ENCODE measurements at regions not wholly inside any gene's neighbourhood (a gene's known extent, or its start where the extent isn't known, plus 50 kb on each side); places are given as distances from the start of the nearest gene placed in this dataset.

GRCh38 chr12:39124768-39125167 is 219.4 kb upstream of the CPNE8 start:
- DNase-seq: no peak

GRCh38 chr12:39123580-39124253 is 218.3 kb upstream of the CPNE8 start:
- no peak for DNase-seq

- no peak for DNase-seq
These were observed 217.3 kb upstream of the CPNE8 start for GRCh38 chr12:39122562-39123204.

GRCh38 chr12:39116861-39117260 is 211.5 kb upstream of the CPNE8 start:
- no peak for DNase-seq

- no peak for DNase-seq
These were observed 206.7 kb upstream of the CPNE8 start for GRCh38 chr12:39112064-39112463.

GRCh38 chr12:39105111-39105510 is 199.7 kb upstream of the CPNE8 start:
- no peak for DNase-seq

GRCh38 chr12:39103552-39104165 is 198.3 kb upstream of the CPNE8 start:
- peak in 1 of 2 donors; percentile 60 for DNase-seq

- peak in 1 of 2 donors; percentile 3 for DNase-seq
These were observed 197.3 kb upstream of the CPNE8 start for GRCh38 chr12:39102474-39103209.

- DNase-seq: no peak
These were observed 190.4 kb upstream of the CPNE8 start for GRCh38 chr12:39095636-39096330.

GRCh38 chr12:39081910-39082309 is 176.5 kb upstream of the CPNE8 start:
- DNase-seq: no peak

GRCh38 chr12:39077226-39077625 is 171.8 kb upstream of the CPNE8 start:
- no peak for DNase-seq

GRCh38 chr12:39074063-39074462 is 168.7 kb upstream of the CPNE8 start:
- DNase-seq: no peak

GRCh38 chr12:39072658-39073057 is 167.3 kb upstream of the CPNE8 start:
- no peak for DNase-seq

GRCh38 chr12:39071611-39072010 is 166.2 kb upstream of the CPNE8 start:
- DNase-seq: no peak

- DNase-seq: no peak
These were observed 165.4 kb upstream of the CPNE8 start for GRCh38 chr12:39070775-39071174.

GRCh38 chr12:39065455-39065854 is 160.1 kb upstream of the CPNE8 start:
- no peak for DNase-seq

GRCh38 chr12:39064708-39065107 is 159.3 kb upstream of the CPNE8 start:
- no peak for DNase-seq

- no peak for DNase-seq
These were observed 157.0 kb upstream of the CPNE8 start for GRCh38 chr12:39062266-39062996.

GRCh38 chr12:39061576-39061975 is 156.2 kb upstream of the CPNE8 start:
- DNase-seq: no peak

- no peak for DNase-seq
These were observed 143.0 kb upstream of the CPNE8 start for GRCh38 chr12:39048395-39048794.

- no peak for DNase-seq
These were observed 142.3 kb upstream of the CPNE8 start for GRCh38 chr12:39047539-39048262.

GRCh38 chr12:39044754-39045153 is 139.4 kb upstream of the CPNE8 start:
- DNase-seq: no peak

All from hippocampal formation (tissue), 2 donors.